Motor neuron (in vitro differentiated cells): ENCODE measurements at regions not wholly inside any gene's neighbourhood (a gene's known extent, or its start where the extent isn't known, plus 50 kb on each side); places are given as distances from the start of the nearest gene placed in this dataset.

Source experiments
- ATAC-seq, 8 experiments: fragments of 200-7000 bp; cut with Tn5 transposase; replicated peaks in 6 of 8; 2 replicates each; pipeline ENCODE4 v1.8.0; 2021; ENCODE audit warnings: mild to moderate bottlenecking in 8 of 8, moderate library complexity in 8 of 8
- H3K27ac ChIP-seq, 2 donors: fragments of 250-450 bp; sonication (Bioruptor Pico); 2 replicates each; pipeline ENCODE4 v1.9.0; 2021; ENCODE audit warnings: antibody characterized with exemption in 2 of 2, mild to moderate bottlenecking in 2 of 2, moderate library complexity in 1 of 2
- H3K4me1 ChIP-seq, 2 donors: fragments of 250-450 bp; sonication (Bioruptor Pico); replicated peaks in 1 of 2; 2 replicates each; pipeline ENCODE4 v1.6.1; 2021; ENCODE audit warnings: antibody characterized with exemption in 2 of 2, mild to moderate bottlenecking in 2 of 2, moderate library complexity in 1 of 2
- H3K4me3 ChIP-seq, 5 donors: fragments of 250-450 bp; sonication (Bioruptor Pico); 2 replicates each; pipeline ENCODE4 v1.9.0; 2021; ENCODE audit warnings: antibody characterized with exemption in 5 of 5, mild to moderate bottlenecking in 5 of 5, moderate library complexity in 4 of 5
- WGBS, 10 experiments: fragments of 450-650 bp; shearing (Covaris generic); methylation state at CpG; one replicate each; pipeline ENCODE4 v1.0.0; 2022; 5-methylcytosine and 5-hydroxymethylcytosine counted together
- in situ Hi-C, 9 experiments: fragments of 400-800 bp; cut with MboI; loops; one replicate each; pipeline ENCODE4 v1.15.0; 2021; ENCODE audit warnings: low sequenced_read_pairs in 9 of 9, low pct_unique_long_range_greater_than_20kb in 2 of 9; ENCODE audit not compliant: unreplicated experiment in 9 of 9

DNA sequence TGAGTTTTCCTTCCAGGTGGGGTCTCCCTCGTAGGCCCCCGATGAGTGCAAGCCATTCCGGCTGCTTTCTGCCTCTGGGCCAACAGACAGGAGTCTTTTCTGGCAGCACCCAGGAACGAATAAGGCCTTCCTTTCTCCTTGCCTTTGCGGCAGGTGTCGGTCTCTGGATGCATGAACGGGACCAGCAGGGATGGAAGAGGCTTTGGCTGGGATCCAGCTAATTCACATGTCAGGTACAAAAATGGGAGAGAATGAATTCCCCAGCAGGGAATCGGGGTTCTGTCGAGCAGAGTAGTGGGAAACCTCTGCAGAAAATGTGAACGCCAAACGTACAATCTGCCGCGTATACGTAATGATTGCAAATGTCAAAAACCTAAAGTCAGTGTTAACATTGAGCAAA, 146.1 kb upstream of the TBL1X start:
- in situ Hi-C loops, result no loop called here
- ATAC-seq, result no peak
- Histone ChIP-seq H3K4me1 (no peaks in the 10 kb centered on the region), H3K27ac (no peak overlapping the region), H3K4me3 (no peak overlapping the region)
- 80 to 100% (median 85%) methylated on average over 3 to 10 of the region's 14 CpGs; no CpG with 5 or more reads in 5 of the 10 experiments for WGBS, 10 experiments

DNA sequence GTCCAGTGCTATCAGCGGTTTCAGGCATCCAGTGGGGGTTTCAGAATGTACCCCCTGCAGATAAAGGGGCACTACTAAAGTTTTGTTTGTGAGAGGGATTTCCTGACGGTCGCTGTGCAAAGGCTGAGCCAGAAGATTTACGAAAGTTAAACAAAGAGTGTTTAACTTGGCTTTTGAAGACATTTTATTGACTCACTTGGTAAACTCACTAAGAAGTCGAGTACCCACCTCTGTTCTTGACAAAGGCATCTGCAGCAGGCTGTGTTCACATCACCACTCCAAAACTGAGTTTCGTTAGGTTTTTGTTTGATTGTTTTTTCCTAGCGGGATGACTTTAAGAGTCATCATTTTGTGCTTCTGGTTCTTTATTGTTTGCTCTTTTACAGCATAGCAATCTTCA, 143.9 kb upstream of the TBL1X start:
- in situ Hi-C loops, result no loop called here
- Histone ChIP-seq H3K4me3 (no peak overlapping the region), H3K27ac (no peak overlapping the region), H3K4me1 (no peaks in the 10 kb centered on the region)
- ATAC-seq, result peak in 1 of 8 experiments; percentile 69
- 20 to 80% (median 56%) methylated on average over 1 to 7 of the region's 7 CpGs; no CpG with 5 or more reads in 6 of the 10 experiments for WGBS, 10 experiments

DNA sequence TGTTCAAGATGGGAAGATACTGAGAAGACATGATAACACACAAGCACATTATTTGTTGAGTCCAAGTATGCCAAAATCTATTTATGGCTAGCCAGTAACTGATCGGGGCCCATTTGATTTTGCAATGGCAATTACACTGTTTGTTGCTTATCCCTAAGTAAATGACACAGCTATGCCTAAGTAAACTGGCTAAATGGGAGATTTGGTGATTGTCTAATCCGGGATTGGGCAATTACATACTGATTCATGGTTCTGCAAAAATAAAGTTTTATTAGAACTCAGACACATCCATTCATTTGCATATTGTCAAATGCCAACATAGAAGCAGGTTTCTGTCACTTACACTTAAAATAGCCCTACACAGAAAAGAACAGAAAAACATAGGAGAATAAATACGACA, 140.2 kb upstream of the TBL1X start:
- ATAC-seq, result no peak
- Histone ChIP-seq H3K4me3 (no peak overlapping the region), H3K4me1 (no peaks in the 10 kb centered on the region), H3K27ac (no peak overlapping the region)
- in situ Hi-C loops, result loop anchor here in 3 of 9 experiments (25.0 kb wide), 2 partner anchors 138 to 388 kb away; partner anchors contain the start of gene TBL1X (in 2 of the 3)
- WGBS, 10 experiments, result 42 to 100% (median 89%) methylated on average over 1 to 3 of the region's 3 CpGs; no CpG with 5 or more reads in 4 of the 10 experiments

DNA sequence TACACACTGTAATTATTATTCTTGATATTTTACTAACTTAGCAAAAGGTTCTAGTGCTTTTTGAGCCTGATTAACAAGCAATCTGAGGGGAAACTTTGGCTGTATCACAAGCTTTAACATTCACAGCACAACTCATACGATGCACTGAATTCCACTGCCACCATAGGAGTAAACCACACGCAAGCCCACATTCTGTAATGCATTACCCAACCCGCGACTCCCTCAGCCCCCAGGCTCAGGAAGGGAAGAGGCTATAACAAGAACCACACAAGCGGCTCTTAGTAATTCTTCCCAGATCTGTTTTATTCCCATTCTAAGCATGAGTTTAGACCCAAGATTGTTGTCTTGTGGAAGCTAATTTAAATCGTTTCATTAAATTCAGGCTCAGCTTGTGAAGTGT, 138.5 kb upstream of the TBL1X start:
- Histone ChIP-seq H3K27ac (no peak overlapping the region), H3K4me1 (peaks cover 0 to 9% of the 10 kb centered on the region in 2 donors), H3K4me3 (no peak overlapping the region)
- WGBS, 10 experiments, result 14 to 93% (median 60%) methylated on average over 1 to 3 of the region's 6 CpGs; no CpG with 5 or more reads in 5 of the 10 experiments
- ATAC-seq, result no peak
- in situ Hi-C loops, result loop anchor here in 3 of 9 experiments (25.0 kb wide), 2 partner anchors 136 to 386 kb away; partner anchors contain the start of gene TBL1X (in 2 of the 3)

DNA sequence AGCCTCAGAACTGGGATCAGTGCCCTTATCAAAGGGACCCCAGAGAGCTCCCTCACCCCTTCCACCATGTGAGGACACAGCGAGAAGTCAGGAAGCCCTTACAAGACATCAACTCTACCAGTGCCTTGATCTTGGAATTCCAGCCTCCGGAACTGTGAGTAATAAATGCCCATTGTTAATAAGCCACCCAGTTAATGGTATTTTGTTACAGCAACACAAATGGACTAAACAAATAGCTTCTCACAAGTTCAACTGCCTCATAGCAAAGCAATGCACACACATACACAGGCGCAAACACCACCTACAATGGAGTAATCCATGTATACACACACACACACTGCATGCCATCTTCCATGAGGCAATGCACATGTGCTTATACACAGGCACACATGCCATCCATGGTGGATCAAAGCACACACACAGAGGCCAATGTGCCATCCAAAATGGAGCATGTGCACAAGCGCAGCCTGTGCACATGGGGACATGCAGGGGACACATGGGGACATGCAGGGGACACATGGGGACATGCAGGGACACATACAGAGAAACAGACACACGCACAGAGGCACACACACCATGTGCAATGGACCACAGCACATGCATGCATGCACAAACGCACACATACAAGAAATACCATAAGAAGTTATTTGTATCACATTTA, 137.6 kb upstream of the TBL1X start:
- no peak overlapping the region for H3K27ac ChIP-seq
- ATAC-seq, result no peak
- in situ Hi-C loops, result loop anchor here in 3 of 9 experiments (25.0 kb wide), 2 partner anchors 135 to 385 kb away; partner anchors contain the start of gene TBL1X (in 2 of the 3)
- WGBS, 10 experiments, result 93 to 100% methylated on average over 1 to 2 of the region's 6 CpGs; no CpG with 5 or more reads in 8 of the 10 experiments
- no peak overlapping the region for H3K4me3 ChIP-seq
- H3K4me1 ChIP-seq, result peaks cover 0 to 10% of the 10 kb centered on the region in 2 donors

DNA sequence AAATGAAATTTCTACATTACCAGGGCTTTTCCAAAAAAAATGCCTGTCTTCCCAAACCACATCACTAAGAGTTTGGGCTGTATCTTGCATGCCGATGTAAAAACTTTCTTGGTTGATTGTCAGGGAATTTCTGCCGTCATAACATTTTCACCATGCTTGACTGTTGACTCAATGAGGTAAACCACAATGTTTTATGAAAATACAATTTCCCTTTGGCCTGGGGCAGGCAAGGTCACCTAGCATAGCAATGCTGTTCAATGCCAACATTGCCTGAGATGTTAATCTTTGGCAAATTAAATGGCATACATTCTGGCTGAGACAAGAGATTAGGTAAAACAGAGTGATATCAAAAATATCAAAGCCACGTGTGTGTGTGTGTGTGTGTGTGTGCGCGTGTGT, 137.1 kb upstream of the TBL1X start:
- in situ Hi-C loops, result loop anchor here in 3 of 9 experiments (25.0 kb wide), 2 partner anchors 135 to 385 kb away; partner anchors contain the start of gene TBL1X (in 2 of the 3)
- no peak for ATAC-seq

DNA sequence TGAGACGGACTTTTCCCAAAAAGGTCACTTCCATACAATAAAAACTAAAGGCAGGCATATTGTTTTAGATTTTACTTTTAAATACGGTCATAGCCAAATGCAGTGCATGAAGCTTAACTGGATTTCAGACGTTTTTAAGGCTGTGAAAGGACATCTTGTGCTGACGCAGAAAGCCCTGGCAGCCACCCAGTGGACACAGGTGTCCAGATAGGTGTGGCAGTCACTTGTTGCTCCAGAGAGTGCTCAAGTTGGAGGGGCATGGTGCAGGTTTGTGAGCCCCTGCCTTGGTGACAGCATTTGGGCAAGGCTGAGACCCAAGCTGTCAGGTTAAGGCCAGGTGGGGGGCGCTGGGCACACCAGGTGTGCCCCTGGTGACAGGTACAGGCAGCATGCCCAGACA, 135.8 kb upstream of the TBL1X start:
- WGBS, 10 experiments, result 81 to 100% (median 83%) methylated on average over 1 to 3 of the region's 5 CpGs; no CpG with 5 or more reads in 7 of the 10 experiments
- no peak overlapping the region for H3K27ac ChIP-seq
- no peak for ATAC-seq
- H3K4me1 ChIP-seq, result peaks cover 0 to 10% of the 10 kb centered on the region in 2 donors
- H3K4me3 ChIP-seq, result no peak overlapping the region
- in situ Hi-C loops, result loop anchor here in 3 of 9 experiments (25.0 kb wide), 2 partner anchors 133 to 383 kb away; partner anchors contain the start of gene TBL1X (in 2 of the 3)

More for the DNA sequence above, 137.1 kb upstream of the TBL1X start:
- WGBS, 10 experiments, result 25 to 100% (median 60%) methylated on average over 1 to 4 of the region's 5 CpGs; no CpG with 5 or more reads in 5 of the 10 experiments
- Histone ChIP-seq H3K4me3 (no peak overlapping the region), H3K27ac (no peak overlapping the region), H3K4me1 (peaks cover 0 to 10% of the 10 kb centered on the region in 2 donors)

DNA sequence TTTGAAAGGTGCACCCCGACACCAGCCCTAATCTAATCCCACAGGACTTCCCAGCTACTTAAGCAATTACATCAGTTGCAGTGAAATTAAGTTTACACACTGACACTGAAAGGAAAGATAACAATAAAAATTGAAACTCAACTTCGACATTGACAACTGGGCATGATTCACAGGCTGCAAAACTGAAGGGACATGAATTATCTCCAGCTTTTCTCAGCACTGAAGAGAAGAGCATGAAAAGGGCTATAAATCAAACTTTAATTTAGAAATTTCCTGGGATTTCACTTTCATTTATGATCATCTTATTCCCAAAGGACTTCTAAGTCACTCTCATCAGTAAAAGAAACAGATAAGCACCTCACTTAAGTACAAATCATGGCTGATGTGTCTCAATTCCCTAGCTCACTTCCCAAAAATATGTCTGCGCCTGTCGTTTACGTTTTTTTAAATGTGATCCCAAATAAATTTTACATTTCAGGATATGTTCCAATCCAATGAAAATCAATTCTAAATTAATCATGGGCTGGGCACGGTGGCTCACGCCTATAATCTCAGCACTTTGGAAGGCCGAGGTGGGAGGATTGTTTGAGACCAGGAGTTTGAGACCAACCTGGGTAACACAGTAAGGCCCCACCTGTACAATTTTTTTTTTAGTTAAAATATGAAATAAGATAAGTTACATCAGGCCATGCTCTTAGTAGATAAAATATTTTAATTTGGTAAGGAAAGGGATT, 134.4 kb upstream of the TBL1X start:
- Histone ChIP-seq H3K27ac (no peak overlapping the region), H3K4me1 (peaks cover 0 to 10% of the 10 kb centered on the region in 2 donors), H3K4me3 (no peak overlapping the region)
- peak in 5 of 8 experiments; percentile 60 to 85 (median 81) for ATAC-seq
- in situ Hi-C loops, result loop anchor here in 3 of 9 experiments (25.0 kb wide), 2 partner anchors 132 to 382 kb away; partner anchors contain the start of gene TBL1X (in 2 of the 3)
- 0 to 100% (median 29%) methylated on average over 1 to 8 of the region's 8 CpGs; no CpG with 5 or more reads in 3 of the 10 experiments for WGBS, 10 experiments

DNA sequence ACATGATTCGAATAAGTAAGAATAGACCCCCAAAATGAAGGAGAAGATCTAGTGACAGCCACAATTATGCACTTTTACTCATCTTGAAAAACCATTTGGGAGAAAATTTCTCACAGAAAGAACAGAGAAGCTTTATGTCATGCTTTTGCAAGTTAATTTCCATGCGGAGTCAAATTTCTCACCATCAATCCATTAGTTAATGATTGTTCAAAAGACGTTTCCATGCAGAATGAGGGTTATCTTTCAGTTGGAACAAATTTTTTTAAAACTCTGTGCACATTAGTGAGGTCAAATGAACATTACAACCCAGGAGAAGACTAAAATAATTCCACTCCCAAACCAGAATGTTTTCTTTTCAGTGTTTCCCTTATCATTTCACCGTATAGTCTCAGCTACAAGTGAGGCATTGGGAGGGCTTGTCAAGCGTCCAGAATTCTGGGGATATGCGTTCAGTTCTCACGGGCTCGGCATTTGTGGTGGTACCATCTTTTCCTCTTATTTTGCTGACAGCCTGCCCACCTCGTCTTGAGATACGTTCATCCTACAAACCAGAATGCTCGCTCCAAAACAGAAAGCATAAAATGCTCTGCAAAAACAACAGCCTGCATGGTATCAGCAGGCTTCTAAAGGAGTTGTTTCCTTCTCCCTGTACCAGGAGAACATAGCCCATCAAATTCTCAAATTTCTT, 130.8 kb upstream of the TBL1X start:
- ATAC-seq, result no peak
- 33 to 100% (median 75%) methylated on average over 1 to 9 of the region's 11 CpGs; no CpG with 5 or more reads in 2 of the 10 experiments for WGBS, 10 experiments
- Histone ChIP-seq H3K4me1 (peaks cover 11 to 23% of the 10 kb centered on the region in 2 donors), H3K27ac (no peak overlapping the region), H3K4me3 (no peak overlapping the region)
- in situ Hi-C loops, result loop anchor here in 3 of 9 experiments (25.0 kb wide), 2 partner anchors 128 to 378 kb away; partner anchors contain the start of gene TBL1X (in 2 of the 3)

DNA sequence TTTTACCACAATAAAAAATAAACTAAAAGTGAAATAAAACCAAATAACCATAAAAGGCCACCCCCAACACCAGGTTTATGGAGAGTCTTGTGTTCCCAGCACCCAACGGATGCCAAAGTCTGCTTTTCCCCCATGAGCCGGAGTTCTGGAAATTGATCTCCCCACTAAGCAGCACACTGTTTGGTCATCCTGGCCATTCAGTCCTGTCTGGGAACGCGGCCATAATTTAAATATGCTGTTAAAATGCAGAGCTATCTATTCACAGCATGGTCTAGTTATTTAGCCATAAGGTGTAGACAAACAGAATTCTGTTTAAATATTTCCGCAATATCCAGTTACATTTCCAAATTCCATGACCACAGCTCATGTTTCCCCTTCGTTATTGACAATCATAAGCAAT, 129.6 kb upstream of the TBL1X start:
- H3K4me1 ChIP-seq, result peaks cover 15 to 24% of the 10 kb centered on the region in 2 donors
- 0 to 100% (median 80%) methylated on average over 1 to 6 of the region's 6 CpGs; no CpG with 5 or more reads in 3 of the 10 experiments for WGBS, 10 experiments
- in situ Hi-C loops, result loop anchor here in 3 of 9 experiments (25.0 kb wide), 2 partner anchors 127 to 377 kb away; partner anchors contain the start of gene TBL1X (in 2 of the 3)
- no peak overlapping the region for H3K4me3 ChIP-seq
- peak in 2 of 8 experiments; percentile 42 to 83 for ATAC-seq
- H3K27ac ChIP-seq, result no peak overlapping the region

DNA sequence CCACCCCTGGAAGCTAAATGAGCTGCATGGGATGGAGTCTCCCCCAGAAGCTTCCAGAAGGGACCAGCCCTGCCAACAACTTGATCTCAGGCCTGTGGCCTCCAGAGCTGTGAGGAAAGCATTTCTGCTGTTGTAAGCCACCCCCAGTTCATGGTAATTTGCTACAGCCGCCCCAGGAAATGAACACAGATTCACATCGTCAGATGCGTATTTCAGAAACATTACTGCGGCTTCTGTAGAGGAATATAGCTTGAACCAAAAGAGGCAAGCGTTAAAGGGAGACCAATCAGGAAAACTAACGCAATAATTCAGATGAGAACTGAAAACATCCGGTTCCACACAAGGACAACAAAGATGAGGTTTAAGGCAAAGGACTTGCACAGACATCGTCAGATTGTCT, 128.4 kb upstream of the TBL1X start:
- ATAC-seq, result no peak

DNA sequence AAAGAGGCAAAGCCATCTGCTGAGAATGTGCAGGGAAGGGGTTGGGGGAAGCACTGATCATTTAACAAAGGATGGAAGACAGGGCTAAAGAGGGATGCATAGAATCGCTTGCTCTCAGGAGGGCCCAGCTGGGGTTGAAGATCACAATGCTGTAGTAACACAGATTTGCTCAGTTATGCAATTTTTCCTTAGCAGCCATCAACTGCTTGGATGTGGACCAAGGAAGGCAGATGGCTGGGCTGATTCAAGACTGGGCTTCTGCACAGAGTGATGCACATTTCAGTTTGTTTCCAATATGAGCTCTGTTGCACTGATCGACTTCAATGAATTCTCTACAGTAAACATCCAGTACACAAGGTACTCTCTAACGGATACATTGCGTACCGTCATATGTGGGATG, 127.8 kb upstream of the TBL1X start:
- Histone ChIP-seq H3K4me3 (no peak overlapping the region), H3K27ac (peak overlapping the region in 1 of 2 donors; percentile 23), H3K4me1 (peaks cover 31 to 34% of the 10 kb centered on the region in 2 donors)
- peak in 3 of 8 experiments; percentile 12 to 33 (median 29) for ATAC-seq
- WGBS, 10 experiments, result 59 to 68% methylated on average over 5 of the region's 5 CpGs; no CpG with 5 or more reads in 8 of the 10 experiments
- in situ Hi-C loops, result loop anchor here in 3 of 9 experiments (25.0 kb wide), 2 partner anchors 125 to 375 kb away; partner anchors contain the start of gene TBL1X (in 2 of the 3)

More for the DNA sequence above, 128.4 kb upstream of the TBL1X start:
- Histone ChIP-seq H3K4me1 (peaks cover 27 to 31% of the 10 kb centered on the region in 2 donors), H3K27ac (peak overlapping the region in 1 of 2 donors; percentile 19), H3K4me3 (no peak overlapping the region)
- WGBS, 10 experiments, result 34 to 92% (median 81%) methylated on average over 1 to 7 of the region's 8 CpGs; no CpG with 5 or more reads in 4 of the 10 experiments
- in situ Hi-C loops, result loop anchor here in 3 of 9 experiments (25.0 kb wide), 2 partner anchors 126 to 376 kb away; partner anchors contain the start of gene TBL1X (in 2 of the 3)
